Mucosa of descending colon (tissue), 3 donors: ENCODE measurements at regions not wholly inside any gene's neighbourhood (a gene's known extent, or its start where the extent isn't known, plus 50 kb on each side); places are given as distances from the start of the nearest gene placed in this dataset.

Experiments used
- ATAC-seq: fragments of 200-7000 bp; cut with Tn5 transposase; one replicate; pipeline ENCODE4 v1.9.1; 2020; ENCODE audit warnings: mild to moderate bottlenecking, moderate library complexity
- DNase-seq, 3 donors: peaks; one replicate each; pipeline ENCODE4 v3.0.0-alpha.2; 2020
- H3K36me3 ChIP-seq: fragments of 200-600 bp; one replicate; pipeline ENCODE4 v1.8.0; 2021; ENCODE audit warnings: low read depth, mild to moderate bottlenecking
- H3K4me1 ChIP-seq: fragments of 200-600 bp; one replicate; pipeline ENCODE4 v1.8.0; 2021; ENCODE audit warnings: low read depth, mild to moderate bottlenecking
- H3K4me3 ChIP-seq: fragments of 200-600 bp; one replicate; pipeline ENCODE4 v1.8.0; 2021; ENCODE audit warnings: mild to moderate bottlenecking
- H3K9me3 ChIP-seq: fragments of 200-600 bp; one replicate; pipeline ENCODE4 v1.8.0; 2021; ENCODE audit warnings: mild to moderate bottlenecking
- intact Hi-C, 2 donors: fragments of 100-400 bp; cut with DNase I in 1 of 2; cut with micrococcal nuclease in 1 of 2; formaldehyde crosslinking; loops; one replicate each; pipeline versions ENCODE4 v1.11.0 to v1.11.1; 2022; cut with DNase I, micrococcal nuclease
- TF ChIP-seq, protein P1 (sequence below): fragments of 200-600 bp; IDR thresholded peaks from one replicate; pipeline ENCODE4 v1.8.0; 2022; ENCODE audit warnings: antibody characterized with exemption, mild to moderate bottlenecking
- donor health status: DM: no; HTN: no; CAD: no; lungs with moderate emphysema.
- donor health status: DM: no; HTN: no; CAD: no.
- donor health status: DM: no; HTN: yes; CAD: no.

DNA sequence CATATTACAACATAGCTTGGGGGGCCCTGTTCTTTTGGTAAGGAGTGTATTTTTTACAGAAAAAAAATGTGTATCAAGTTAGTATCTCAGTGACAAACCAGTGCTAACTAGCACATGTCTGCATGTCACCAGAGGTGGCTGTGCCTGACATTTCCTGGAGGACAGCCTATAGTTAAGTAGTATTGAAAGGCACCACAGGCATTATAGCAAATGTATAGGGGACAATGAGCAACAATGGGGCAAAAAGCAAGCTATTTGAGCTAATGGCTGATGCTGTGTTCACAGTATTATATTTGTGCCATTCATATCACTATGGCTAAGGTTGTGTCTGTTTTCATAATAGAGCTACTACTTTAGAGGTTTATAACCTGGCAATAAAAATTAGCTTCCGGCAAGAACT is 1644.0 kb downstream of the MAT2B start:
- Histone ChIP-seq H3K4me1 (no peaks in the 10 kb centered on the region), H3K4me3 (no peak overlapping the region), H3K9me3 (no peaks in the 10 kb centered on the region), H3K36me3 (no peaks in the 10 kb centered on the region)
- TF ChIP-seq, protein P1, sequence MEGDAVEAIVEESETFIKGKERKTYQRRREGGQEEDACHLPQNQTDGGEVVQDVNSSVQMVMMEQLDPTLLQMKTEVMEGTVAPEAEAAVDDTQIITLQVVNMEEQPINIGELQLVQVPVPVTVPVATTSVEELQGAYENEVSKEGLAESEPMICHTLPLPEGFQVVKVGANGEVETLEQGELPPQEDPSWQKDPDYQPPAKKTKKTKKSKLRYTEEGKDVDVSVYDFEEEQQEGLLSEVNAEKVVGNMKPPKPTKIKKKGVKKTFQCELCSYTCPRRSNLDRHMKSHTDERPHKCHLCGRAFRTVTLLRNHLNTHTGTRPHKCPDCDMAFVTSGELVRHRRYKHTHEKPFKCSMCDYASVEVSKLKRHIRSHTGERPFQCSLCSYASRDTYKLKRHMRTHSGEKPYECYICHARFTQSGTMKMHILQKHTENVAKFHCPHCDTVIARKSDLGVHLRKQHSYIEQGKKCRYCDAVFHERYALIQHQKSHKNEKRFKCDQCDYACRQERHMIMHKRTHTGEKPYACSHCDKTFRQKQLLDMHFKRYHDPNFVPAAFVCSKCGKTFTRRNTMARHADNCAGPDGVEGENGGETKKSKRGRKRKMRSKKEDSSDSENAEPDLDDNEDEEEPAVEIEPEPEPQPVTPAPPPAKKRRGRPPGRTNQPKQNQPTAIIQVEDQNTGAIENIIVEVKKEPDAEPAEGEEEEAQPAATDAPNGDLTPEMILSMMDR = no peak
- ATAC-seq (no peak), DNase-seq (no peak)
- intact Hi-C loops = no loop called here

- H3K9me3 ChIP-seq = no peaks in the 10 kb centered on the region
- H3K4me3 ChIP-seq = no peak overlapping the region
- DNase-seq (no peak), ATAC-seq (no peak)
- H3K36me3 ChIP-seq = no peaks in the 10 kb centered on the region
- H3K4me1 ChIP-seq = no peaks in the 10 kb centered on the region
- TF ChIP-seq, protein P1 = no peak
- intact Hi-C loops = no loop called here
Observed at GRCh38 chr5:165152058-165152457, 1646.6 kb downstream of the MAT2B start.

DNA sequence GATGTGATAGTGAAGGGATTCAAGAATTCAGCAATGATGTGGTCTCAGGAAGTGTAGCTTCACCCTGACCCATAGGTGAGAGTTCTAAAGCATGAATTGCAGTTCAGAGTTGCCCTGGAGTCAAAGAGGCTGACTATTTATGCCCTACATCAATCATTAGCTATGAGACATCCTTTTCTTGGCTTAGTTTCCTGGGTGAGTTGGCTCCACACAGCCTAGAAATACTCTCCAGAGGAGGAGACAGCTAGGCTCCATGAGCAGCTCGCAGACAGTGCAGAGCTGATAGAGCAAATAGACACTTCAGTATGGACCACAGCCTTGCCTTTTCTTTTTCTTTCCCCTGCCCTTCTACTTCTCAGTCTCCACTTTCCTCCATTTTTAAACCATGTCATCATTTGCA is 1651.8 kb downstream of the MAT2B start:
- no peaks in the 10 kb centered on the region for H3K36me3 ChIP-seq
- intact Hi-C loops = no loop called here

GRCh38 chr5:165161204-165161603 is 1655.8 kb downstream of the MAT2B start:
- intact Hi-C loops = no loop called here
- ATAC-seq = no peak

More for the DNA sequence above, 1651.8 kb downstream of the MAT2B start:
- DNase-seq (no peak), ATAC-seq (no peak)
- TF ChIP-seq, protein P1 = no peak
- Histone ChIP-seq H3K4me3 (no peak overlapping the region), H3K9me3 (no peaks in the 10 kb centered on the region), H3K4me1 (no peaks in the 10 kb centered on the region)

DNA sequence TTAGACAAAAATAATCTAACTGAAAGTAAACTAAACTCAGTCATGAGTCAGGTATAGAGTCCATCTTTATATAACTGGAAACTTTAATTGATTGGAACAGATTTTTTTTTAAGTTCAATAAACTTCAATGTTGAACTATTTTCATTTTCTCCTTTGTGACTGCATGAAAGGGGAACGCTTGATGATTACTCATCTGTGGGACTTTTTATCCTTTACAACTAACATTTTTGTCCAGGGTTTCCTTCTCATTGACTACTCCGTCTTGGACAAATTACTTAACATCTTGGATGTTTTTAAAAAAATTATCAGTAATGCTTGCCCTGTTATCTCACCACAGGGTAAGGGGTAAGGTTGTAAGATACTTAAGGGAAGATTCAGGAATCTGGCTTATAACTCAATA is 1658.4 kb downstream of the MAT2B start:
- TF ChIP-seq, protein P1 = no peak
- DNase-seq (no peak), ATAC-seq (no peak)
- H3K9me3 ChIP-seq = no peaks in the 10 kb centered on the region
- H3K4me3 ChIP-seq = no peak overlapping the region
- intact Hi-C loops = no loop called here
- no peaks in the 10 kb centered on the region for H3K4me1 ChIP-seq
- H3K36me3 ChIP-seq = no peaks in the 10 kb centered on the region

More at GRCh38 chr5:165161204-165161603, 1655.8 kb downstream of the MAT2B start:
- TF ChIP-seq, protein P1 = no peak
- Histone ChIP-seq H3K36me3 (no peaks in the 10 kb centered on the region), H3K4me1 (no peaks in the 10 kb centered on the region), H3K9me3 (no peaks in the 10 kb centered on the region), H3K4me3 (no peak overlapping the region)
- no peak for DNase-seq

- DNase-seq (no peak), ATAC-seq (no peak)
- Histone ChIP-seq H3K36me3 (no peaks in the 10 kb centered on the region), H3K4me1 (no peaks in the 10 kb centered on the region), H3K4me3 (no peak overlapping the region), H3K9me3 (no peaks in the 10 kb centered on the region)
- TF ChIP-seq, protein P1 = no peak
- intact Hi-C loops = no loop called here
Observed at GRCh38 chr5:165173651-165174050, 1668.2 kb downstream of the MAT2B start.
